GM18508 (cell line): ENCODE measurements at regions not wholly inside any gene's neighbourhood (a gene's known extent, or its start where the extent isn't known, plus 50 kb on each side); places are given as distances from the start of the nearest gene placed in this dataset.
"Not testable (repeated sequence)": the region's sequence is repeated elsewhere in the genome, so short reads cannot be mapped to it uniquely, and the experiment has no call there.

Source experiments
- ATAC-seq: cut with Tn5 transposase; IDR thresholded peaks from one replicate; pipeline ENCODE4 v1.9.1; 2021; ENCODE audit warnings: moderate number of reproducible peaks; ENCODE audit not compliant: insufficient read depth, unreplicated experiment

GRCh38 chr5:102154791-102155605 is 141.1 kb downstream of the SLCO4C1 start:
- not testable (repeated sequence) for ATAC-seq

GRCh38 chr5:102154291-102154690 is 141.8 kb downstream of the SLCO4C1 start:
- no peak for ATAC-seq

- peak; percentile 83 for ATAC-seq
Observed at GRCh38 chr5:102153003-102153759, 142.9 kb downstream of the SLCO4C1 start.

GRCh38 chr5:102139029-102139428 is 157.1 kb downstream of the SLCO4C1 start:
- no peak for ATAC-seq

- no peak for ATAC-seq
Observed at GRCh38 chr5:102138243-102138653, 157.8 kb downstream of the SLCO4C1 start.

GRCh38 chr5:102130890-102131289 is 165.2 kb downstream of the SLCO4C1 start:
- no peak for ATAC-seq

- ATAC-seq, result no peak
Observed at GRCh38 chr5:102130386-102130785, 165.7 kb downstream of the SLCO4C1 start.

GRCh38 chr5:102119252-102119651 is 176.8 kb downstream of the SLCO4C1 start:
- ATAC-seq, result no peak

- no peak for ATAC-seq
Observed at GRCh38 chr5:102115736-102116135, 180.3 kb downstream of the SLCO4C1 start.

GRCh38 chr5:102114525-102115069 is 181.5 kb downstream of the SLCO4C1 start:
- no peak for ATAC-seq

GRCh38 chr5:102107865-102108264 is 188.2 kb downstream of the SLCO4C1 start:
- no peak for ATAC-seq

- ATAC-seq, result no peak
Observed at GRCh38 chr5:102106599-102106998, 189.5 kb downstream of the SLCO4C1 start.

- ATAC-seq, result no peak
Observed at GRCh38 chr5:102099766-102100331, 196.2 kb downstream of the SLCO4C1 start.

GRCh38 chr5:102099083-102099482 is 197.0 kb downstream of the SLCO4C1 start:
- ATAC-seq, result not testable (repeated sequence)

GRCh38 chr5:102098606-102099005 is 197.5 kb downstream of the SLCO4C1 start:
- not testable (repeated sequence) for ATAC-seq

GRCh38 chr5:102090770-102091169 is 205.3 kb downstream of the SLCO4C1 start:
- peak; percentile 43 for ATAC-seq

- ATAC-seq, result no peak
Observed at GRCh38 chr5:102089883-102090282, 206.2 kb downstream of the SLCO4C1 start.

GRCh38 chr5:102087906-102088305 is 208.2 kb downstream of the SLCO4C1 start:
- ATAC-seq, result no peak

- no peak for ATAC-seq
Observed at GRCh38 chr5:102080288-102080687, 215.8 kb downstream of the SLCO4C1 start.

GRCh38 chr5:102077920-102078319 is 218.2 kb downstream of the SLCO4C1 start:
- ATAC-seq, result no peak

- ATAC-seq, result no peak
Observed at GRCh38 chr5:102069974-102070373, 226.1 kb downstream of the SLCO4C1 start.
